Activated naive CD4-positive, alpha-beta T cell treated with anti-CD3 and anti-CD28 coated beads, Interleukin-2, amount 50 U/mL, for 72 hours (primary cell): ENCODE measurements at regions not wholly inside any gene's neighbourhood (a gene's known extent, or its start where the extent isn't known, plus 50 kb on each side); places are given as distances from the start of the nearest gene placed in this dataset.
"Not testable (repeated sequence)": the region's sequence is repeated elsewhere in the genome, so short reads cannot be mapped to it uniquely, and the experiment has no call there.

Experiments
- ATAC-seq, 2 donors: fragments of 150-1000 bp; cut with Tn5 transposase; 2 replicates each; pipeline ENCODE4 v1.10.0; 2021; ENCODE audit warnings: mild to moderate bottlenecking in 2 of 2, moderate library complexity in 2 of 2
- DNase-seq, 2 donors: peaks; one replicate each; pipeline ENCODE4 v3.0.0; 2021 to 2022; ENCODE audit warnings: low spot score in 2 of 2
- H3K27ac Mint-ChIP-seq, 2 donors: one replicate each; pipeline ENCODE4 v1.8.0; 2022; ENCODE audit warnings: mild to moderate bottlenecking in 2 of 2, mixed read lengths in 2 of 2
- H3K36me3 Mint-ChIP-seq, 2 donors: one replicate each; pipeline ENCODE4 v1.8.0; 2022; ENCODE audit warnings: mixed read lengths in 2 of 2
- H3K9me3 Mint-ChIP-seq, 2 donors: one replicate each; pipeline ENCODE4 v1.8.0; 2022; ENCODE audit warnings: mixed read lengths in 2 of 2

DNA sequence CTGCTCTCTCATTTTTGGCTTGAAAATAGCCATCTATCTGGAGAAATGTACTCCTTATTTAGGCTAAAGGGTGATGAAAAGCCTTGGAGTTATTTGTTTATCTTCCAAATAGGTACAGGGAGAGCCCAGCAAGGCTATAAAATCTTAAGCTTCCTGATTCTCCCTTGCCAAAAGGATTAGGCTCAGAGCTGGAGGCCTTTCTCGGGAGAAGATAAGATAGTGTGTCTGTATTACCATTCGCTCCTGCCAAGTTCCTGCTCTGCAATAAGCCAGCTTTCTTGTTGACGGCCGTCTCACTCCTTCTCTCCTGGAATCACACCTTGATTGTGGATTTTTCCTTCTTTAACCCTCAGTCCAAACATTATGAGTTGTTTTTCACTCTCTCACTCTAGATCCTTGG lies 171.8 kb upstream of the TTC29 start:
- DNase-seq = no peak
- no peak for ATAC-seq
- H3K27ac Mint-ChIP-seq = no peak overlapping the region
- peaks cover 3 to 5% of the 10 kb centered on the region in 2 donors for H3K9me3 Mint-ChIP-seq
- peaks cover 0 to 5% of the 10 kb centered on the region in 2 donors for H3K36me3 Mint-ChIP-seq

DNA sequence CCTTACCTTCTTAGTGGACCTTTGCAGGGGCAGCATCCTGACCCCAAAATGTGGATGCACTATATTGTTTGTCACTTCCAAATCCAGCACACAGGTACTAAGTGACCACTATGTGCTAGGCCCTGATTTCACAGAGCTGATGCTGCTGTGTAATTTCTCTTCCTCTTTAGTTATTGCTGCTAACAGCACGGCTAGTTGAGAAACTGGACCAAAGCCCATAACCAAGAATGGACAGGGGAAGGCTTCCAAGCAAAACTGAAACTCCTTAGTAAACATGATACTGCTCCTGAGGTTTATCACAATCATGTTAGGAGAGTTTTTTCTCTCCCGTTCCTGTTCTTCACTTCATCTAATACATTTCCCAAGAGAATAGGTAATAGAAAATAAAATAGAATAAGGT lies 172.9 kb upstream of the TTC29 start:
- no peak overlapping the region for H3K27ac Mint-ChIP-seq
- no peak for ATAC-seq
- DNase-seq = no peak
- peaks cover 0 to 3% of the 10 kb centered on the region in 2 donors for H3K9me3 Mint-ChIP-seq
- peaks cover 0 to 5% of the 10 kb centered on the region in 2 donors for H3K36me3 Mint-ChIP-seq

DNA sequence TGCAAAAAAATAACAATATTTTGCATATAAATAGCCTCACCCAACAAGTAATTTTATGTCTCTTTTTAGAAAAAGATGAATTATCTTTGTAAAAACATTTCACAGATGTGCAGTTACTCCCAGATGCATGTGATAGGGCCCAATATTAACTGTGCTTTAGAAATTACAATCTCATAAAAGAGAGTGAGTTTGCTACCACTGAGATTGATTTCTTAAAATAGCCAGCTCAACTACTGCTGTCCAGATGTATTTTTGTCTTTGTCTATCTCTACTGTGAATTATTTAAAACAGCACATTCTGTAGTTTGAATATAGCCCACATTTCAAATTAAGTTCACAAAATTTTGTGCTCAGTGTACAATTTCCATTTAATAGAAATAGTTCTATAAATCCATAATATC lies 177.0 kb upstream of the TTC29 start:
- no peak overlapping the region for H3K27ac Mint-ChIP-seq
- DNase-seq = no peak
- no peak for ATAC-seq
- H3K9me3 Mint-ChIP-seq = no peaks in the 10 kb centered on the region
- H3K36me3 Mint-ChIP-seq = no peaks in the 10 kb centered on the region

- H3K36me3 Mint-ChIP-seq = no peaks in the 10 kb centered on the region
- H3K27ac Mint-ChIP-seq = no peak overlapping the region
- DNase-seq = no peak
These were observed 177.5 kb upstream of the TTC29 start for GRCh38 chr4:147123146-147123545.

DNA sequence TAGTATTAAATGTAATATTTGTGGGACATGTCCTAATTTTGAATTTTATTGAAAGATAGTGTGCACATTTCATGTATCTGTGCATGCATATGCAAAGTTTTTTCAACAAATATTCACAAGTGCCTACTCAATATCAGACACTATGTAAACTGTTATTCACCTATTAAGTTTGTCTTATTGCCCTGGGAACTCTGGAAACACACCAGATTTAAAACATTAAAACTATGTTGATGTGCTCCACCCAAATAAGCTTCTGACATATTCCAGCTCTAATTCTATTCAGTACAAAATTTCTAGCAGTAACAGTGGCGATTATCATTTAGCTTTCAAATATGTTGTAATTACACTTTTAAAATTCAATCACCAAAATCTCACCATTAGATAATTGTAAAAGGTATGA lies 183.1 kb upstream of the TTC29 start:
- ATAC-seq (no peak), DNase-seq (no peak)
- Mint-ChIP-seq H3K9me3 (no peaks in the 10 kb centered on the region), H3K27ac (no peak overlapping the region), H3K36me3 (no peaks in the 10 kb centered on the region)

More at GRCh38 chr4:147123146-147123545, 177.5 kb upstream of the TTC29 start:
- no peaks in the 10 kb centered on the region for H3K9me3 Mint-ChIP-seq
- no peak for ATAC-seq

DNA sequence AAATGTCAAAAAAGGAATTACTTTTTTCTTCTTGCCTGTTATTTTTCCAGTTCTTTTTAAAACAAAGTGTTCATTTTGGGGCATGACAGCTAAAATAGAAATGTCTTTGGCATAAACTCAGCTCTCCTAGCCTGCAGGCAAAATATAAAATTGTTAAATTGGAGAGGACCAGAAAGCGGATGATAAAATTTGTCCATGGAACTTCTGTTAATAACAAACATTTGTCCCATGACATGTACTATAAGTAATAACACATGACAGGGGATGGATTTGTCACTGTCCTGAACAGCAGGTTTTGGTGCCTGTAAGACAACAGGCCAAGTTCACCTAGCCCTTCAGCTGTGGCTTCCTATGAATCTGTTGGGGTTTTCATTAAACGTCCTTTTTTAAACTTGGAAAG lies 184.0 kb upstream of the TTC29 start:
- no peak for ATAC-seq
- Mint-ChIP-seq H3K27ac (no peak overlapping the region), H3K9me3 (no peaks in the 10 kb centered on the region), H3K36me3 (no peaks in the 10 kb centered on the region)
- no peak for DNase-seq

GRCh38 chr4:147134536-147135210 lies 189.0 kb upstream of the TTC29 start:
- DNase-seq (no peak), ATAC-seq (no peak)
- Mint-ChIP-seq H3K27ac (no peak overlapping the region), H3K9me3 (no peaks in the 10 kb centered on the region), H3K36me3 (no peaks in the 10 kb centered on the region)

DNA sequence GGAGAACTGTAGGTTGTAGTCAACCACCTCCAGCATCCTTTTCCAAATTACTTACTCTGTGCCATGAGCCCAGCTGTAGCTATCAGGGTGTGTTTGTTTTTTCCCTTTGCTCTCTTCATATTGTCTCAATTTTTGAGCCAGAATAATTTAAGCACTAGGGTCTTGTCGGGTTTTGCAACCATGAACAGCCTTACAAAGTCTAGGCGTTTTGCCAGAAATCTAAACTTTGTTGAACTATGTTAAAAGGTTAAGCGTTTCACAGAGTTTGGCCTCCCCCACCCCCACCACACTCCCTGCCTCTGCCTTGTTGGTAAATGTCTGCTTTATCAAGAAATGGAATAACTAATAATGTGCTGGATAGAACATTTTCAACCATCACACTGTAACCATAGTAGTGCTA lies 190.6 kb upstream of the TTC29 start:
- Mint-ChIP-seq H3K36me3 (no peaks in the 10 kb centered on the region), H3K9me3 (no peaks in the 10 kb centered on the region), H3K27ac (no peak overlapping the region)
- ATAC-seq (no peak), DNase-seq (no peak)

DNA sequence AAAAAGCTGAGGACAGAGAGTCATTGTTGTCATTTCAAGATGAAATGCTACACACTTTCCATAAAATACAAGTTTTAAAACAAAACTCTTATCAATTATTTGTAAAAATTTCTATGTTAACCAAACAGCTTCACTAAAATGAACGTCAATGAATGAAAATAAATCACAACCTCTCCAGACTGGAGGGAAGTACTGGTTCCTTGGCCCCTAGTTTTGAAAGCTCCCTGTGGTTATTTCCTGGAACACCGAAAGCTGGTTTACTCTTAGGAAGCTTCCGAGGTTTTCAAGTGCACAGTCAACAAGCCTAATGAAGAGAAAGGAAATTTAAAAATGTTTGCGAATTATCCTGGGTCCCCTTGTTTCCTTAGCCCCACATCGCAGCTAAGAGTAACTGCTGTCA lies 191.1 kb upstream of the TTC29 start:
- Mint-ChIP-seq H3K36me3 (no peaks in the 10 kb centered on the region), H3K27ac (no peak overlapping the region), H3K9me3 (no peaks in the 10 kb centered on the region)
- no peak for DNase-seq
- ATAC-seq = no peak

DNA sequence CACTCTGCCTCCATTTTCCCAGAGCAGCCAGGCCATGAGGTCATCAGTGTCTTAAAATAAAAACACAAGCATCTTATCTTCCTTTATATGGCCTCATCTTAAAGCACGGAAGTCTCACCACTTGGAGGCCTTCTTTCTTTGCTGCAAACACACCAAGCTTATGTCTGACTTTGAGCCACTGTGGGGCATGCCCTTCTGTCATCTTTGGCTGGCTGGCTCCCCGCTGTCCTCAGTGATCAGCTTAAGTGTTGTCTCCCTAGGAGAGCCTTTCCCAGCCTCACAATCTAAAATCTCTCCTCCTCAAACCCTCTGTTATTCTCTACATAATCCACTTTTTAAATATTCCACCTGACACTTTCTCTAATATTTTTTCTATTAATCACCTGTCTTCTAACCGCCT lies 191.6 kb upstream of the TTC29 start:
- Mint-ChIP-seq H3K9me3 (no peaks in the 10 kb centered on the region), H3K36me3 (no peaks in the 10 kb centered on the region), H3K27ac (no peak overlapping the region)
- no peak for DNase-seq
- no peak for ATAC-seq

- H3K36me3 Mint-ChIP-seq = no peaks in the 10 kb centered on the region
- no peaks in the 10 kb centered on the region for H3K9me3 Mint-ChIP-seq
- ATAC-seq (no peak), DNase-seq (no peak)
- H3K27ac Mint-ChIP-seq = no peak overlapping the region
These were observed 192.5 kb upstream of the TTC29 start for GRCh38 chr4:147138171-147138570.

DNA sequence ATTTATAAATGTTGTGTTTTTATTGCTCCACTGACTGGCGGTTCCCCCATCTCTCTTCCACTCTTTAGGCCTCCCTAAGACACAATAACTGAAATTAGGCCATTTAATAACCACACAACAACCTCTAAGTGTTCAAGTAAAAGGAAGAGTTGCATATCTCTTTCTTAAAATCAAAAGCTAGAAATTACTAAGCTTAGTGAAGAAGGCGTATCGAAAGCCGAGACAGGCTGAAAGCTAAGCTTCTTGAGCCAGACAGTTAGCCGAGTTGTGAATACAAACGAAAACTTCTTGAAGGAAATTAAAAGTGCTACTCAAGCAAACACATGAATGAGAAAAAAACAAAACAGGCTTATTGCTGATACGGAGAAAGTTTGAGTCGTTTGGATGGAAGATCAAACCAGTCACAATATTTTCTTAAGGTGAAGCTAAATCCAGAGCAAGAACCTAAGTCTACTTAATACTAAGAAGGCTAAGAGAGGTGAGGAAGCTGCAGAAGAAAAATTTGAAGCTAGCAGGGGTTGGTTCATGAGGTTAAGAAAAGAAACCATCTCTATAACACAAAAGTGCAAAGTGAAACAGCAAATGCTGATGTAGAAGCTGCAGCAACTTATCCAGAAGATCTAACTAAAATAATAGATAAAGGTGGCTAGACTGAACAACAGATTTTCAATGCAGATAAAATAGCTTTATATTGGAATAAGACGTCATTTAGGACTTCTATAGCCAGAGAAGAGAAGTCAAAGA lies 194.0 kb upstream of the TTC29 start:
- Mint-ChIP-seq H3K36me3 (no peaks in the 10 kb centered on the region), H3K9me3 (no peaks in the 10 kb centered on the region), H3K27ac (no peak overlapping the region)
- no peak for ATAC-seq
- DNase-seq = no peak

GRCh38 chr4:147151763-147152162 lies 206.1 kb upstream of the TTC29 start:
- H3K27ac Mint-ChIP-seq = no peak overlapping the region

DNA sequence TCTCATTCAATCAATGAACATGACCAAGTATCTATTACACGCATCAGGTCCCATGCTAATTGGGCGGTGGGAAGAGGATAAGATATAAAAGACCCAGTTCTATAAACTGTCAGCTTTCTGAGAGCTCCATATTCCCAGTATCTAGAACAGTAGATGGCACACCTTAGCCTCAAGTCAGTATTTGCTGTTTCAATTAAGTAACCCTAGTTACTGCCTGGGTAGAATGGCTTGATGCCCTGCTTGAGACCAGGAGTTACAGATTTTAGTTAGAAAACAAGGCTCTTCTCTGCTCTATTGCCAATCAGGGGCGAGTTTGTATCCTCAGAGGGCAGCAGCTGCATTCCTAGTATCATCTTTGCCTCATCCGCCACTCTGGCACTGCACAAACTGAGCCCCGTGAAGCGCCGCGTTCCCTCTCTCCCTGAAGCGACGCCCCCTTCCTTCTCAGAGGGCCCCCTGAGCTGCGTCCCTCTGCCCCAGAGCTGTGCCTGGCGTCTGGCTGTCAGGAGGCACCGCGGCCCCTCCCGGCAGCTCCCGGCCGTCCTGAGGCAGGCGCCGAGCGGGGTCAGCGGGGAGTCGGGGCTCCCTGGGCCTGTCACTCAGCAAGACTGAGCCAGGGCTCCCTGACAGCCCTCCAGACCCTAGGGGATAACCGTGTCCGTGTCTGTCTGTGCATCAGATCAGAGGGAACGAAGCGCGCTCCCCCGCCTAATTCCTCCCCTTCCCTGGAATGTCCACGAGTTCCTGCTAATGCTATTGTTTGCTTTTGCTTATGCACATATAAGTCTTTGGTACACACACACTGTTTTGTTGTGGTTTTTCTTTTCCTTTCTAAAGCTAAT lies 212.4 kb upstream of the TTC29 start:
- Mint-ChIP-seq H3K27ac (no peak overlapping the region), H3K36me3 (no peaks in the 10 kb centered on the region)
- peak in 1 of 2 donors; percentile 24 for ATAC-seq

More at GRCh38 chr4:147151763-147152162, 206.1 kb upstream of the TTC29 start:
- Mint-ChIP-seq H3K36me3 (no peaks in the 10 kb centered on the region), H3K9me3 (no peaks in the 10 kb centered on the region)
- no peak for DNase-seq
- no peak for ATAC-seq

GRCh38 chr4:147160908-147161513 lies 215.3 kb upstream of the TTC29 start:
- Mint-ChIP-seq H3K36me3 (no peaks in the 10 kb centered on the region), H3K27ac (no peak overlapping the region), H3K9me3 (no peaks in the 10 kb centered on the region)
- DNase-seq = no peak
- peak in 1 of 2 donors; percentile 37 for ATAC-seq

More for the DNA sequence above, 212.4 kb upstream of the TTC29 start:
- H3K9me3 Mint-ChIP-seq = no peaks in the 10 kb centered on the region
- no peak for DNase-seq

DNA sequence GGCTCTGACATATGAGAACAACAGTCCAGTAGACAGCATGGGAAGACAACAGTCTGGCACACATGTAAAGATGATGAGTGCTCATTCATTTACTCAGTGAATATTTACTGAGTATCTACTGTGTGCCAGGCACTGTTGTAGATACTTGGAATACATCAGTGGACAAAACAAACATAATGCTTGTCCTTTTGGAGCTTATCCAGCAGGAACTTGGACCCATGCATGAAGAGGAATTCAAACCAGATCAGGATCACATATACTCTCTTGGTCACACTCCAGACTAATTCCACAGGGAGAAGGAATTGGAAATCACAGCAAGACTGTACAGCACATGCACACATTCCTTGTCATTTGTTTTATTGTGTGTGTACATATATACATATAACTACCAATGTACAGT lies 217.6 kb upstream of the TTC29 start:
- Mint-ChIP-seq H3K27ac (no peak overlapping the region), H3K9me3 (no peaks in the 10 kb centered on the region), H3K36me3 (no peaks in the 10 kb centered on the region)
- no peak for DNase-seq
- ATAC-seq = no peak

DNA sequence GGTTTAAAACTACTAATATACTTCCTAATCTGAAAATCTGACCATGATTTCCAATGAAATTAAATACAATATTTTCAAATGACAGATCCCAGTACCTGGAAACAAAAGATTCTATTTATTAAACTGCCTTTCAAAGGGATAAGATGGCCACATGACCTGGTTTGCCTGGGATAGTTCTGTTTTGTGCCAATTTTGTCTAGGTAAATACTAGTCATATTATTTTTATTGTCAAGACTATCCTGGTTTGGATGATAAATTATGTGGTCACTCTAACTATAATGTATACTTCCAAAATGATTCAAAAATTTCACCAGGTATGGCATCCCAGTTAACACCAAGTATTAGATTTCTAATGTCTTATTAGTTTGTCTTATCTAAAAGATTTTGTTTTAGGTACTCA lies 222.5 kb upstream of the TTC29 start:
- ATAC-seq, DNase-seq: not testable (repeated sequence)

More for the DNA sequence above, 222.5 kb upstream of the TTC29 start:
- H3K9me3 Mint-ChIP-seq, H3K36me3 Mint-ChIP-seq, H3K27ac Mint-ChIP-seq: not testable (repeated sequence)
